ENCODE measurements at regions not wholly inside any gene's neighbourhood (a gene's known extent, or its start where the extent isn't known, plus 50 kb on each side); places are given as distances from the start of the nearest gene placed in this dataset.

- no peak for DNase-seq (ENCODE audit: low read depth in 2 of 2)
Measured at GRCh38 chr4:140213749-140214148, 59.8 kb upstream of the MAML3 start.

GRCh38 chr4:140213116-140213515 lies 59.1 kb upstream of the MAML3 start:
- no peak for DNase-seq (ENCODE audit: low read depth in 2 of 2)

- no peak for DNase-seq (ENCODE audit: low read depth in 2 of 2)
Measured at GRCh38 chr4:140212646-140213045, 58.7 kb upstream of the MAML3 start.

- no peak for DNase-seq (ENCODE audit: low read depth in 2 of 2)
Measured at GRCh38 chr4:140212194-140212593, 58.2 kb upstream of the MAML3 start.

- no peak for DNase-seq (ENCODE audit: low read depth in 2 of 2)
Measured at GRCh38 chr4:140211693-140212092, 57.7 kb upstream of the MAML3 start.

GRCh38 chr4:140211161-140211560 lies 57.2 kb upstream of the MAML3 start:
- no peak for DNase-seq (ENCODE audit: low read depth in 2 of 2)

GRCh38 chr4:140208921-140209320 lies 54.9 kb upstream of the MAML3 start:
- DNase-seq (ENCODE audit: low read depth in 2 of 2), result no peak
